ENCODE measurements at regions not wholly inside any gene's neighbourhood (a gene's known extent, or its start where the extent isn't known, plus 50 kb on each side); places are given as distances from the start of the nearest gene placed in this dataset.

DNA sequence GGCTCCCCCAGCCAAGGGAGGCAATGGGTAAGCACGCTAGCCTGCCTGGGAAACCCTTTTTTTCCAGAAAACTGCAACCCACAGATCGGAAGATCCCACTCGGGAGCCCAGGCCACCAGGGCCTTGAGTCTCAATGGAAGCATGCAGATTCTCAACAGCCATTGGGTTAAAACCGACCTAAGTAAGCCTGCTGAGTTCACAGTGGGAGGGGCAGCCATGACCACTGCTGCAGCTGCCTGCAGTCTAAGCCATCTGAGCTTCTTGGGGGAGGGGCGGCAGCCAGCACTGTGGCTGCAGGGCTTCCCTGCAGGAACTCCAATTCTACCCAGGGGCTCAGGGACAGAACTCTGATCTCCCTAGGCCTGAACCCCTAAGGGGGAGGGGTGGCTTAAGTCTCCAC is 82.0 kb downstream of the DPPA2 start:
- Mint-ChIP-seq H3K4me3 (no peak overlapping the region), H3K27me3 (peaks cover 0 to 23% (median 12%) of the 10 kb centered on the region in 5 donors)
- CTCF ChIA-PET = no interaction called here

DNA sequence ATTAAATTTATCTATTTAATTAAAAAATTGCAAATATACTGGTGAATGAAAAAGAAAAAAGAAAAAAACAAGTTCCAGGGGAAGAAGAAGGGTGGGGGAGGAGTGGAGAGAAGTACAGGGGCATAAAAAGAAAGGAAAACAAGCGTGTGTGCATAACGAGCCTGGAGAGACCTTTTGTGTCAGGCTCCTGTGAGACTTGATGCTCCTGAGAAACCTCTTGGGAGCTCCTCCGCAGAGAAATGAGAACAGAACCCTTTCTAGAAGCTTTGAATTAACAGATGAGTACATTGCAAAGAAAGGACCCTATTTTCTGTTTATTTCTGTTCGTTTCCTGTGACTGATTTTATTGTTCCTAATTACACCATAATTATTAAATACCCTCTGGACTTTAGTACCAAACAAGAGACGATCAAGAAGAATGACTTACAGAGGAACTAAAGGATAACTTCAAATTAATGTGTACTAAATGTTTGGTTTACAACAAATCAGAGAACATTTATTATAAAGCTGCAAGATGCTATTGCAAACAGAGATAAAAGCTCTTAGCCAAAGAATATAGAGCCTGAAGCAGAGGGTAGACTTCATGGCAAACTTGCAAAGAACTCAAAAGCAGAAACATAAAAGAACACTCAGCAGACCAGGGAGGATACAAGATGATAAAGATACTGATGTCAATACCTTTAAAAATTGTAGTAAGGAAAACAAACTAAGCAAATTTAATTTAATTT is 74.7 kb downstream of the DPPA2 start:
- H3K36me3 Mint-ChIP-seq = no peaks in the 10 kb centered on the region
- H3K9me3 Mint-ChIP-seq = peaks cover 0 to 9% (median 0%) of the 10 kb centered on the region in 11 donors
- H3K9me3 ChIP-seq (ENCODE audit: control insufficient read depth in 2 of 3, low read length in 3 of 3) = no peaks in the 10 kb centered on the region
- ATAC-seq (no peak), DNase-seq (no peak)
- H3K36me3 ChIP-seq (ENCODE audit: control insufficient read depth in 2 of 3, insufficient read depth in 3 of 3, low read length in 3 of 3) = no peaks in the 10 kb centered on the region
- no peak overlapping the region for H3K4me3 ChIP-seq (ENCODE audit: low read length)
- H3K4me3 Mint-ChIP-seq = no peak overlapping the region
- H3K27me3 ChIP-seq (ENCODE audit: control insufficient read depth in 2 of 2, insufficient read depth in 2 of 2, low read length in 2 of 2) = no peaks in the 10 kb centered on the region
- POLR2A ChIA-PET = no interaction called here
- H3K4me1 ChIP-seq (ENCODE audit: control insufficient read depth in 2 of 2, insufficient read depth in 2 of 2, low read length in 2 of 2) = no peaks in the 10 kb centered on the region
- H3K27ac ChIP-seq (ENCODE audit: low read depth, low read length) = no peak overlapping the region
- no peaks in the 10 kb centered on the region for H3K4me1 Mint-ChIP-seq
- intact Hi-C loops (cut with micrococcal nuclease) = no loop called here
- CTCF ChIA-PET = no interaction called here
- no peak overlapping the region for H3K27ac Mint-ChIP-seq
- H3K27me3 Mint-ChIP-seq = peaks cover 0 to 4% (median 0%) of the 10 kb centered on the region in 5 donors

More for the DNA sequence above, 82.0 kb downstream of the DPPA2 start:
- H3K27me3 ChIP-seq (ENCODE audit: control insufficient read depth in 2 of 2, insufficient read depth in 2 of 2, low read length in 2 of 2) = no peaks in the 10 kb centered on the region
- no peaks in the 10 kb centered on the region for H3K4me1 ChIP-seq (ENCODE audit: control insufficient read depth in 2 of 2, insufficient read depth in 2 of 2, low read length in 2 of 2)
- no peak overlapping the region for H3K27ac ChIP-seq (ENCODE audit: low read depth, low read length)
- Mint-ChIP-seq H3K9me3 (peaks cover 0 to 16% (median 6%) of the 10 kb centered on the region in 11 donors), H3K36me3 (no peaks in the 10 kb centered on the region), H3K4me1 (no peaks in the 10 kb centered on the region), H3K27ac (no peak overlapping the region)
- H3K4me3 ChIP-seq (ENCODE audit: low read length) = no peak overlapping the region
- no peak for DNase-seq
- POLR2A ChIA-PET = no interaction called here
- no peak for ATAC-seq
- H3K9me3 ChIP-seq (ENCODE audit: control insufficient read depth in 2 of 3, low read length in 3 of 3) = no peaks in the 10 kb centered on the region
- intact Hi-C loops (cut with micrococcal nuclease) = no loop called here
- no peaks in the 10 kb centered on the region for H3K36me3 ChIP-seq (ENCODE audit: control insufficient read depth in 2 of 3, insufficient read depth in 3 of 3, low read length in 3 of 3)

DNA sequence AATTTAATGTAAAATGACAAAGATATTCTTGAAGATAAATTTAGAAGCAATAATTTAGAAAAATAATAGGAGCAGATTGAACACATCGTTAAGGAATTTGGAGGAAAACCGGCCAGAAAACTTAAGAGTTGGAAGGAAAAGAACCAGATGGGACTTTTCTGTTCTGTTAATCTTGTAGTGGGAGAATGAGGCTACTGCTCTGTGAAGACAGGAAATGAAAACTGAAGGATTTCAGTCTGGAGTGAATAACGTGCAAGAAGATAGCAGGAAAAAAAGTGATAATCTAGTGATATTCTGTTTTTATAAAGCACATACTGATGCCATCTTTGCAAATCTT is 74.2 kb downstream of the DPPA2 start:
- Mint-ChIP-seq H3K27me3 (peaks cover 0 to 4% (median 0%) of the 10 kb centered on the region in 5 donors), H3K4me1 (no peaks in the 10 kb centered on the region), H3K9me3 (peaks cover 0 to 6% (median 0%) of the 10 kb centered on the region in 11 donors), H3K36me3 (no peaks in the 10 kb centered on the region), H3K4me3 (no peak overlapping the region), H3K27ac (no peak overlapping the region)
- H3K27ac ChIP-seq (ENCODE audit: low read depth, low read length) = no peak overlapping the region
- no peak overlapping the region for H3K4me3 ChIP-seq (ENCODE audit: low read length)
- no peaks in the 10 kb centered on the region for H3K4me1 ChIP-seq (ENCODE audit: control insufficient read depth in 2 of 2, insufficient read depth in 2 of 2, low read length in 2 of 2)
- ChIA-PET POLR2A (no interaction called here), CTCF (no interaction called here)
- no peaks in the 10 kb centered on the region for H3K9me3 ChIP-seq (ENCODE audit: control insufficient read depth in 2 of 3, low read length in 3 of 3)
- ATAC-seq (no peak), DNase-seq (no peak)
- no peaks in the 10 kb centered on the region for H3K27me3 ChIP-seq (ENCODE audit: control insufficient read depth in 2 of 2, insufficient read depth in 2 of 2, low read length in 2 of 2)
- H3K36me3 ChIP-seq (ENCODE audit: control insufficient read depth in 2 of 3, insufficient read depth in 3 of 3, low read length in 3 of 3) = no peaks in the 10 kb centered on the region
- intact Hi-C loops (cut with micrococcal nuclease) = no loop called here
